Fibroblast of mammary gland (primary cell): ENCODE measurements at regions not wholly inside any gene's neighbourhood (a gene's known extent, or its start where the extent isn't known, plus 50 kb on each side); places are given as distances from the start of the nearest gene placed in this dataset.

Experiments
- DNase-seq: peaks from one replicate; pipeline ENCODE4 v3.0.0-alpha.2; 2010; ENCODE audit warnings: low read depth
- H3K4me3 ChIP-seq: 2 replicates; pipeline ENCODE4 v1.5.1; 2011; ENCODE audit warnings: low read depth, mild to moderate bottlenecking, low read length, moderate library complexity; ENCODE audit not compliant: control insufficient read depth
- CTCF ChIP-seq: conservative IDR thresholded peaks from 2 replicates; pipeline ENCODE4 v1.5.1; 2011; ENCODE audit warnings: low read depth, low read length, inconsistent platforms; ENCODE audit not compliant: control insufficient read depth, insufficient read depth

GRCh38 chr12:91922139-91922538 lies 223.5 kb downstream of the BTG1 start:
- no peak for TF ChIP-seq CTCF
- DNase-seq, result no peak
- H3K4me3 ChIP-seq, result no peak overlapping the region

- no peak overlapping the region for H3K4me3 ChIP-seq
- DNase-seq, result no peak
- TF ChIP-seq CTCF, result no peak
Observed at GRCh38 chr12:91921555-91921954, 224.1 kb downstream of the BTG1 start.

- H3K4me3 ChIP-seq, result no peak overlapping the region
- no peak for DNase-seq
- TF ChIP-seq CTCF, result no peak
Observed at GRCh38 chr12:91920741-91921140, 224.9 kb downstream of the BTG1 start.

- peak; percentile 41 for DNase-seq
- no peak for TF ChIP-seq CTCF
- H3K4me3 ChIP-seq, result no peak overlapping the region
Observed at GRCh38 chr12:91920276-91920675, 225.4 kb downstream of the BTG1 start.

GRCh38 chr12:91918431-91918830 lies 227.2 kb downstream of the BTG1 start:
- no peak for TF ChIP-seq CTCF
- no peak overlapping the region for H3K4me3 ChIP-seq
- DNase-seq, result no peak

GRCh38 chr12:91914701-91915100 lies 230.9 kb downstream of the BTG1 start:
- H3K4me3 ChIP-seq, result no peak overlapping the region
- no peak for DNase-seq
- no peak for TF ChIP-seq CTCF

GRCh38 chr12:91913651-91914050 lies 232.0 kb downstream of the BTG1 start:
- H3K4me3 ChIP-seq, result no peak overlapping the region
- no peak for TF ChIP-seq CTCF
- DNase-seq, result peak; percentile 15
